CD14-positive monocyte (primary cell): ENCODE measurements at regions not wholly inside any gene's neighbourhood (a gene's known extent, or its start where the extent isn't known, plus 50 kb on each side); places are given as distances from the start of the nearest gene placed in this dataset.

Source experiments
- DNase-seq, 3 donors: peaks; one replicate each; pipeline ENCODE4 v3.0.0-alpha.2; 2011 to 2022
- H2AFZ ChIP-seq: 2 replicates; pipeline ENCODE4 v1.6.0; 2012; ENCODE audit warnings: mild to moderate bottlenecking, low read depth, low read length, inconsistent platforms; ENCODE audit not compliant: insufficient read depth, poor library complexity, severe bottlenecking
- H3K27ac ChIP-seq, 2 donors: 1 replicate in 1 of 2; 2 replicates in 1 of 2; pipeline ENCODE4 v1.5.1; 2012 to 2013; ENCODE audit warnings: low read length in 2 of 2, control low read depth in 1 of 2, inconsistent platforms in 1 of 2, low read depth in 1 of 2, mild to moderate bottlenecking in 1 of 2
- H3K27me3 ChIP-seq, 2 donors: one replicate each; pipeline versions ENCODE4 v1.6.0 to v1.6.1; 2011 to 2013; ENCODE audit warnings: low read length in 2 of 2; ENCODE audit not compliant: control insufficient read depth in 2 of 2, insufficient read depth in 2 of 2
- H3K36me3 ChIP-seq, 2 donors: replicated peaks in 1 of 2; 1 replicate in 1 of 2; 2 replicates in 1 of 2; pipeline versions ENCODE4 v1.5.1 to v1.6.1; 2012 to 2013; ENCODE audit warnings: low read length in 2 of 2, control low read depth in 1 of 2, inconsistent platforms in 1 of 2, mild to moderate bottlenecking in 1 of 2; ENCODE audit not compliant: insufficient read depth in 2 of 2, control insufficient read depth in 1 of 2
- H3K4me1 ChIP-seq, 2 donors: 1 replicate in 1 of 2; 2 replicates in 1 of 2; pipeline versions ENCODE4 v1.5.1 to v1.6.1; 2012 to 2013; ENCODE audit warnings: low read length in 2 of 2, control low read depth in 1 of 2, inconsistent platforms in 1 of 2, mild to moderate bottlenecking in 1 of 2, moderate library complexity in 1 of 2; ENCODE audit not compliant: insufficient read depth in 2 of 2, control insufficient read depth in 1 of 2
- H3K4me2 ChIP-seq: replicated peaks from 2 replicates; pipeline ENCODE3; 2012; ENCODE audit warnings: low read length, moderate library complexity, mild to moderate bottlenecking; ENCODE audit not compliant: poor library complexity, severe bottlenecking; ENCODE audit errors: extremely low read depth
- H3K4me3 ChIP-seq, 3 experiments: fragments of 200-600 bp in 1 of 3; sonication (generic) in 1 of 3; replicated peaks in 1 of 3; 1 replicate in 2 of 3; 2 replicates in 1 of 3; pipeline ENCODE4 v1.5.1; 2011 to 2013; ENCODE audit warnings: low read length in 3 of 3, mild to moderate bottlenecking in 3 of 3, control low read depth in 2 of 3, low read depth in 2 of 3, inconsistent platforms in 1 of 3, moderate library complexity in 1 of 3
- H3K79me2 ChIP-seq: 2 replicates; pipeline ENCODE4 v1.6.0; 2012; ENCODE audit warnings: mild to moderate bottlenecking, control low read depth, inconsistent platforms, low read length, moderate library complexity; ENCODE audit not compliant: insufficient read depth
- H3K9ac ChIP-seq: 2 replicates; pipeline ENCODE4 v1.6.0; 2017; ENCODE audit warnings: low read length, mild to moderate bottlenecking; ENCODE audit not compliant: insufficient read depth, poor library complexity, severe bottlenecking
- H3K9me3 ChIP-seq, 2 donors: replicated peaks in 1 of 2; 1 replicate in 1 of 2; 2 replicates in 1 of 2; pipeline versions ENCODE4 v1.5.1 to v1.6.1; 2012 to 2013; ENCODE audit warnings: low read length in 2 of 2, control low read depth in 1 of 2; ENCODE audit not compliant: control insufficient read depth in 1 of 2, insufficient read depth in 1 of 2
- H4K20me1 ChIP-seq: 2 replicates; pipeline ENCODE4 v1.6.0; 2012; ENCODE audit warnings: mild to moderate bottlenecking, low read length, control low read depth, moderate library complexity; ENCODE audit not compliant: insufficient read depth
- H3K27ac Mint-ChIP-seq, 7 donors: one replicate each; pipeline ENCODE4 v1.8.0; 2020; ENCODE audit warnings: mild to moderate bottlenecking in 7 of 7, mixed read lengths in 7 of 7, moderate library complexity in 6 of 7, inconsistent platforms in 2 of 7
- H3K27me3 Mint-ChIP-seq, 3 donors: one replicate each; pipeline ENCODE4 v1.8.0; 2021 to 2022; ENCODE audit warnings: low read depth in 3 of 3, mild to moderate bottlenecking in 3 of 3, mixed read lengths in 3 of 3, moderate library complexity in 3 of 3, inconsistent platforms in 1 of 3
- H3K36me3 Mint-ChIP-seq, 2 donors: one replicate each; pipeline ENCODE4 v1.8.0; 2020; ENCODE audit warnings: mixed read lengths in 2 of 2, inconsistent platforms in 1 of 2, mild to moderate bottlenecking in 1 of 2
- H3K4me1 Mint-ChIP-seq: one replicate; pipeline ENCODE4 v1.8.0; 2020; ENCODE audit warnings: mild to moderate bottlenecking, mixed read lengths
- H3K4me3 Mint-ChIP-seq, 2 donors: one replicate each; pipeline ENCODE4 v1.8.0; 2020; ENCODE audit warnings: mild to moderate bottlenecking in 2 of 2, mixed read lengths in 2 of 2, moderate library complexity in 1 of 2
- H3K9me3 Mint-ChIP-seq, 7 donors: one replicate each; pipeline ENCODE4 v1.8.0; 2020 to 2022; ENCODE audit warnings: mixed read lengths in 7 of 7, mild to moderate bottlenecking in 6 of 7, moderate library complexity in 6 of 7, inconsistent platforms in 2 of 7
- WGBS: methylation state at CpG from one replicate; pipeline ENCODE4 v1.1.5; 2013; ENCODE audit warnings: missing lambda C conversion rate; ENCODE audit not compliant: insufficient coverage; 5-methylcytosine and 5-hydroxymethylcytosine counted together
- intact Hi-C, 2 donors: fragments of 100-400 bp; cut with micrococcal nuclease; formaldehyde crosslinking; loops; one replicate each; pipeline versions ENCODE4 v1.15.0 to v1.15.1; 2023
- TF ChIP-seq, protein P1 (sequence below): fragments of 200-600 bp; IDR thresholded peaks from one replicate; pipeline ENCODE4 v1.8.0; 2022; ENCODE audit warnings: antibody characterized with exemption, mild to moderate bottlenecking

DNA sequence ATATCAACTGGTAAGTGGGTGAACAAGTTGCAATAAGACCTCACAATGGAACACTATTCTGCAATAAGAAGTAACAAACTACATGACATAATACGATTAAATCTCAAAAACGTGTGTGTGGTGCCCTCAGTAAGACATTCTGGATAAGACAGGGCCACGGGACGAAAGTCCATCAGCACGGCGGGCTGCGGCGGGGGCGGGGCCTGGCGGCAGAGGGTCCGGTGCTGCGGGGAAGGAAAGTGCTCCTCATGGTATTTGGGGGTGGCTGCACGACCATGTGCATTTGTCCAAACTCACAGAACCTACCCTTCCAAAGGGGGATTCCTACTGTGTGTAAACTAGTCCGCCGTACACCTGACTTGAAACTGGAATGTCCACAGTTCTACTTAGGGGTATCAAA is 341.8 kb downstream of the TCERG1L start:
- TF ChIP-seq, protein P1, sequence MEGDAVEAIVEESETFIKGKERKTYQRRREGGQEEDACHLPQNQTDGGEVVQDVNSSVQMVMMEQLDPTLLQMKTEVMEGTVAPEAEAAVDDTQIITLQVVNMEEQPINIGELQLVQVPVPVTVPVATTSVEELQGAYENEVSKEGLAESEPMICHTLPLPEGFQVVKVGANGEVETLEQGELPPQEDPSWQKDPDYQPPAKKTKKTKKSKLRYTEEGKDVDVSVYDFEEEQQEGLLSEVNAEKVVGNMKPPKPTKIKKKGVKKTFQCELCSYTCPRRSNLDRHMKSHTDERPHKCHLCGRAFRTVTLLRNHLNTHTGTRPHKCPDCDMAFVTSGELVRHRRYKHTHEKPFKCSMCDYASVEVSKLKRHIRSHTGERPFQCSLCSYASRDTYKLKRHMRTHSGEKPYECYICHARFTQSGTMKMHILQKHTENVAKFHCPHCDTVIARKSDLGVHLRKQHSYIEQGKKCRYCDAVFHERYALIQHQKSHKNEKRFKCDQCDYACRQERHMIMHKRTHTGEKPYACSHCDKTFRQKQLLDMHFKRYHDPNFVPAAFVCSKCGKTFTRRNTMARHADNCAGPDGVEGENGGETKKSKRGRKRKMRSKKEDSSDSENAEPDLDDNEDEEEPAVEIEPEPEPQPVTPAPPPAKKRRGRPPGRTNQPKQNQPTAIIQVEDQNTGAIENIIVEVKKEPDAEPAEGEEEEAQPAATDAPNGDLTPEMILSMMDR: no peak
- H3K4me1 Mint-ChIP-seq: no peaks in the 10 kb centered on the region
- no peak overlapping the region for H3K9ac ChIP-seq
- intact Hi-C loops: no loop called here
- no peak overlapping the region for H3K4me2 ChIP-seq
- no peaks in the 10 kb centered on the region for H3K36me3 ChIP-seq
- H3K4me3 ChIP-seq: no peak overlapping the region
- no peak overlapping the region for H3K27ac ChIP-seq
- WGBS: 100% methylated on average over 5 of the region's 15 CpGs
- no peak overlapping the region for H2AFZ ChIP-seq
- no peaks in the 10 kb centered on the region for H4K20me1 ChIP-seq
- peaks cover 8 to 17% of the 10 kb centered on the region in 2 donors for H3K9me3 ChIP-seq
- no peaks in the 10 kb centered on the region for H3K27me3 ChIP-seq
- no peaks in the 10 kb centered on the region for H3K79me2 ChIP-seq
- no peaks in the 10 kb centered on the region for H3K4me1 ChIP-seq
- no peak overlapping the region for H3K4me3 Mint-ChIP-seq
- peaks cover 3 to 16% (median 12%) of the 10 kb centered on the region in 7 donors for H3K9me3 Mint-ChIP-seq
- H3K27me3 Mint-ChIP-seq: peaks cover 2 to 4% (median 2%) of the 10 kb centered on the region in 3 donors
- no peaks in the 10 kb centered on the region for H3K36me3 Mint-ChIP-seq
- no peak overlapping the region for H3K27ac Mint-ChIP-seq
- DNase-seq: no peak

DNA sequence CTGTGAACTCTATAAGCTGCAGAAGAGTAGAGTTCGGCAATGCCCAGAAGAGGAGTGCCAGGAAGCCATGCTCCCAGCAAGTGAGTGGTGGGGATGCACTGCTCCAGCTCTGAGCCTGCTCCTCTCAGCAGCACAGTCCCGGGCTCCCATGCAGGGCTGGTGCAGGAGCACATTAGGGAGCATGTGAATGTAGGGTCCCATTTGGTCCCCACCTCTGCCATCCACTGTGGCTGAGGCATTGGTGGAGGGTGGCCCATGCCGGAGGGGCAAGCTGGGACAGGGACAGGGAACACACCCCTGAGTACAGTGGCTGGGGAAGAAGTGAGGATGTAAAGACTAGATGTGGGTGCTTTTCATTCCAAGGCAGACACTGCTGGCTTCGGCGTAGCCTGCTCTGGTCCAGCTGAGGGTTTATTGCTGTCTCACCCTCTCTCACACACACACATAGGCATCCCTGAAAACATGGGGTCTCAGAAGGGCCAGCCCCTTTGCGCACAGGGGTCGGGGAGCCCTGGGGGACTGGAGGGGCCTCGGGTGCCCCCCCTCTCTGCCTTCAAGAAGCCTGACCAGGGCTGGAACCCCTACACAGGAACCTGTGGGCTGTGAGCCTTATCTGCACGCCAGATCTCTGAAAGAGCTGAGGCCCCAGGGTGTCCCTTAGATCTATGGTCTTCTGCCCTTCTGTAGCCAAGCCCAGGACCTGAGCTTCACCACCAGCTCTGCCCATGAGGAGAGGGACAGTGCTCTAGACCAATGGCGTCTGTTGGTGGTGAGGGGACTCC is 341.0 kb downstream of the TCERG1L start:
- H4K20me1 ChIP-seq: no peaks in the 10 kb centered on the region
- Mint-ChIP-seq H3K4me3 (no peak overlapping the region), H3K27me3 (peaks cover 2 to 4% (median 2%) of the 10 kb centered on the region in 3 donors), H3K27ac (no peak overlapping the region), H3K9me3 (peaks cover 3 to 19% (median 12%) of the 10 kb centered on the region in 7 donors), H3K4me1 (no peaks in the 10 kb centered on the region), H3K36me3 (no peaks in the 10 kb centered on the region)
- 74% methylated on average over 6 of the region's 10 CpGs for WGBS
- no peaks in the 10 kb centered on the region for H3K4me1 ChIP-seq
- no peaks in the 10 kb centered on the region for H3K27me3 ChIP-seq
- intact Hi-C loops: no loop called here
- H2AFZ ChIP-seq: no peak overlapping the region
- no peak for DNase-seq
- no peak overlapping the region for H3K27ac ChIP-seq
- peaks cover 8 to 17% of the 10 kb centered on the region in 2 donors for H3K9me3 ChIP-seq
- no peak overlapping the region for H3K4me3 ChIP-seq
- TF ChIP-seq, protein P1: no peak
- H3K9ac ChIP-seq: no peak overlapping the region
- H3K36me3 ChIP-seq: no peaks in the 10 kb centered on the region
- no peaks in the 10 kb centered on the region for H3K79me2 ChIP-seq
- H3K4me2 ChIP-seq: no peak overlapping the region
